Gastrocnemius medialis (tissue), 4 donors: ENCODE measurements at regions not wholly inside any gene's neighbourhood (a gene's known extent, or its start where the extent isn't known, plus 50 kb on each side); places are given as distances from the start of the nearest gene placed in this dataset.
A peak's percentile ranks its signal among the peaks of the same experiment; 100 is the strongest.

Experiments used
- ATAC-seq, 2 donors: fragments of 150-250 bp; one replicate each; pipeline ENCODE4 v1.9.1; 2016
- DNase-seq, 2 donors: peaks; one replicate each; pipeline ENCODE4 v3.0.0-alpha.2; 2019
- H3K27ac ChIP-seq, 4 donors: fragments of 200-600 bp; sonication (generic); 1 replicate in 1 of 4; 2 replicates in 3 of 4; pipeline ENCODE4 v1.5.1; 2016 to 2018; ENCODE audit warnings: mild to moderate bottlenecking in 2 of 4, moderate library complexity in 1 of 4
- H3K27me3 ChIP-seq, 3 donors: fragments of 200-600 bp; sonication (generic) in 2 of 3; 1 replicate in 1 of 3; 2 replicates in 2 of 3; pipeline versions ENCODE4 v1.5.1 to v1.6.0; 2016 to 2019; ENCODE audit warnings: mild to moderate bottlenecking in 1 of 3, moderate library complexity in 1 of 3
- H3K36me3 ChIP-seq, 2 donors: fragments of 200-600 bp; sonication (generic) in 1 of 2; one replicate each; pipeline ENCODE4 v1.5.1; 2017 to 2018
- H3K4me1 ChIP-seq, 2 donors: fragments of 200-600 bp; sonication (generic) in 1 of 2; one replicate each; pipeline ENCODE4 v1.5.1; 2016 to 2017; ENCODE audit warnings: mild to moderate bottlenecking in 2 of 2
- H3K4me3 ChIP-seq, 4 donors: fragments of 200-600 bp; sonication (generic) in 3 of 4; 1 replicate in 1 of 4; 2 replicates in 3 of 4; pipeline ENCODE4 v1.5.1; 2016 to 2019; ENCODE audit warnings: mild to moderate bottlenecking in 2 of 4
- H3K9me3 ChIP-seq, 3 donors: fragments of 200-600 bp; sonication (generic) in 2 of 3; 1 replicate in 1 of 3; 2 replicates in 2 of 3; pipeline ENCODE4 v1.5.1; 2016 to 2019
- CTCF ChIP-seq, 5 experiments: fragments of 450-650 bp in 3 of 5; fragments of 200-600 bp in 2 of 5; sonication (generic) in 2 of 5; IDR thresholded peaks in 4 of 5; conservative IDR thresholded peaks in 1 of 5; 1 replicate in 4 of 5; 2 replicates in 1 of 5; pipeline ENCODE4 v1.5.1; 2016 to 2019; ENCODE audit warnings: antibody characterized with exemption in 5 of 5, mild to moderate bottlenecking in 3 of 5, moderate library complexity in 3 of 5
- POLR2A ChIP-seq, 2 donors: fragments of 450-650 bp; IDR thresholded peaks; one replicate each; pipeline ENCODE4 v1.6.1; 2017; ENCODE audit warnings: antibody characterized with exemption in 2 of 2, mild to moderate bottlenecking in 2 of 2, moderate library complexity in 2 of 2
- in situ Hi-C, 4 donors: fragments of 200-750 bp; cut with MboI; loops; one replicate each; pipeline versions ENCODE4 v1.15.0 to v1.8.0; 2017; ENCODE audit warnings: low sequenced_read_pairs in 4 of 4
- intact Hi-C: fragments of 100-400 bp; cut with DNase I; formaldehyde crosslinking; loops from one replicate; pipeline ENCODE4 v1.15.1; 2023; ENCODE audit warnings: low total_unique reads

DNA sequence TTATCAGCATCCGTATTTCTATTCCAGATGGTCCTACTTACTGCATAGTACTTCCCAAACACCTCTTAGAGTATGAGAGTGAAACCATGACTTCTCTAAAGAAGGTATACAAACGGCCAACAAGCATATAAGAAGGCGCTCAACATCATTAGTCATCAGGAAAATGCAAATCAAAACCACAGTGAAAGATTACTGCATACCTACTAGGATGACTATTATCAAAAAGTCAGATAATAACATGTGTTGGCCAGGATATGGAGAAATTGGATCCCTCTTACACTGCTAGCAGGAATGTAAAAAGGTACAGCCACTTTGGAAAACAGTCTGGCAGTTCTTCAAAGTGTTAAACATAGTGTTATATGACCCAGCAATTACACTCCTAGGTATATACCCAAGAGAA, 215.3 kb upstream of the CXorf66 start:
- H3K4me3 ChIP-seq, result no peak overlapping the region
- DNase-seq (no peak), ATAC-seq (no peak)
- no peaks in the 10 kb centered on the region for H3K9me3 ChIP-seq
- H3K4me1 ChIP-seq, result no peaks in the 10 kb centered on the region
- no peaks in the 10 kb centered on the region for H3K27me3 ChIP-seq
- TF ChIP-seq CTCF (IDR thresholded peaks at IDR 0.05 in 4 of 5, conservative IDR thresholded peaks at IDR 0.05 in 1 of 5) (no peak), POLR2A (IDR thresholded peaks at IDR 0.05) (no peak)
- no peak overlapping the region for H3K27ac ChIP-seq
- no peaks in the 10 kb centered on the region for H3K36me3 ChIP-seq
- in situ Hi-C loops (no loop called here), intact Hi-C loops (no loop called here)

- DNase-seq, result no peak
- Histone ChIP-seq H3K4me3 (no peak overlapping the region), H3K9me3 (no peaks in the 10 kb centered on the region), H3K27me3 (no peaks in the 10 kb centered on the region), H3K4me1 (no peaks in the 10 kb centered on the region), H3K27ac (no peak overlapping the region), H3K36me3 (no peaks in the 10 kb centered on the region)
- no peak for ATAC-seq
- TF ChIP-seq POLR2A (IDR thresholded peaks at IDR 0.05), result no peak
- no peak for TF ChIP-seq CTCF (IDR thresholded peaks at IDR 0.05 in 4 of 5, conservative IDR thresholded peaks at IDR 0.05 in 1 of 5)
- in situ Hi-C loops (no loop called here), intact Hi-C loops (no loop called here)
Measured at GRCh38 chrX:140177821-140178220, 212.5 kb upstream of the CXorf66 start.

DNA sequence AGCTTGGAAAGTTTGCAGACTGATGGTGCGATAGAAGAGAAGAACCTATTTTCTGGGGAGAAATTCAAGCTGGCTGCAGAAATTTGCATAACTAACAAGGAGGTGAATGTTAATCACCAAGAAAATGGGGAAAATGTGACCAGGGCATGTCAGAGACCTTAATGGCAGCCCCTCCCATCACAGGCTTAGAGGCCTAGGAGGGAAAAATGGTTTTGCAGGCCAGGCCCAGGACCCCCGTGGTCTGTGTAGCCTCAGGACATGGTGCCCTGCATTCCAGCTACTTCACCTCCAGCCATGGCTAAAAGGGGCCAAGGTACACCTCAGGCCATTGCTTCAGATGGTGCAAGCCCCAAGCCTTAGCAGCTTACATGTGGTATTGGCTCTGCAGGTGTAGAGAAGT, 207.1 kb upstream of the CXorf66 start:
- DNase-seq (no peak), ATAC-seq (no peak)
- H3K27ac ChIP-seq, result no peak overlapping the region
- no peak for TF ChIP-seq CTCF (IDR thresholded peaks at IDR 0.05 in 4 of 5, conservative IDR thresholded peaks at IDR 0.05 in 1 of 5)
- intact Hi-C loops (no loop called here), in situ Hi-C loops (no loop called here)
- no peaks in the 10 kb centered on the region for H3K4me1 ChIP-seq
- no peaks in the 10 kb centered on the region for H3K36me3 ChIP-seq
- no peaks in the 10 kb centered on the region for H3K27me3 ChIP-seq
- no peaks in the 10 kb centered on the region for H3K9me3 ChIP-seq
- H3K4me3 ChIP-seq, result no peak overlapping the region

- Histone ChIP-seq H3K27me3 (no peaks in the 10 kb centered on the region), H3K36me3 (no peaks in the 10 kb centered on the region), H3K27ac (no peak overlapping the region), H3K4me3 (no peak overlapping the region), H3K4me1 (peaks cover 0 to 3% of the 10 kb centered on the region in 2 donors), H3K9me3 (no peaks in the 10 kb centered on the region)
- in situ Hi-C loops (no loop called here), intact Hi-C loops (no loop called here)
- ATAC-seq, result no peak
- TF ChIP-seq CTCF (IDR thresholded peaks at IDR 0.05 in 4 of 5, conservative IDR thresholded peaks at IDR 0.05 in 1 of 5) (no peak), POLR2A (IDR thresholded peaks at IDR 0.05) (no peak)
- DNase-seq, result no peak
Measured at GRCh38 chrX:140167551-140167950, 202.2 kb upstream of the CXorf66 start.

DNA sequence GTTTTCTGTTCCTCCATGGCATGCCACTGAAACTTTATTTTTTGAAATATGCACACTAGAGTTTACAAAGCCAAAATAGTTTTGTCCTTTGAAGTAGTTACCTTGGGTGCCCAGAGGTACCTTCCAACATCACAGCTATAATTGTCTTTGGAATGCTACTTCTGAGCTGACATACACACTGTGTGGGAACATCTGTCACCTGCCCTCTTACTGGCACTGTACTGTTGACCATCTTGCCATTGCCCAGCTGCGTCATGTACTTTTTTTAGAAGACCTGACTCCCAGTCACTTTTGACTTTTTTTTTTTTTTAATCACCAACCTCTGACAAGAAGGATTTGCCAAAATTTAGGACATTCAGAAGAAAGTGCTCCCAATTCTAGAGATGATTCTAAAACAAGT, 200.5 kb upstream of the CXorf66 start:
- Histone ChIP-seq H3K36me3 (no peaks in the 10 kb centered on the region), H3K4me1 (peaks cover 0 to 3% of the 10 kb centered on the region in 2 donors), H3K27ac (no peak overlapping the region), H3K9me3 (no peaks in the 10 kb centered on the region), H3K4me3 (no peak overlapping the region), H3K27me3 (no peaks in the 10 kb centered on the region)
- intact Hi-C loops (no loop called here), in situ Hi-C loops (no loop called here)
- TF ChIP-seq CTCF (IDR thresholded peaks at IDR 0.05 in 4 of 5, conservative IDR thresholded peaks at IDR 0.05 in 1 of 5) (no peak), POLR2A (IDR thresholded peaks at IDR 0.05) (no peak)
- ATAC-seq (peak in 1 of 2 donors; percentile 69), DNase-seq (peak in 1 of 2 donors; percentile 6)
